ENCODE measurements at regions not wholly inside any gene's neighbourhood (a gene's known extent, or its start where the extent isn't known, plus 50 kb on each side); places are given as distances from the start of the nearest gene placed in this dataset.
"Not testable (repeated sequence)": the region's sequence is repeated elsewhere in the genome, so short reads cannot be mapped to it uniquely, and the experiment has no call there.

DNA sequence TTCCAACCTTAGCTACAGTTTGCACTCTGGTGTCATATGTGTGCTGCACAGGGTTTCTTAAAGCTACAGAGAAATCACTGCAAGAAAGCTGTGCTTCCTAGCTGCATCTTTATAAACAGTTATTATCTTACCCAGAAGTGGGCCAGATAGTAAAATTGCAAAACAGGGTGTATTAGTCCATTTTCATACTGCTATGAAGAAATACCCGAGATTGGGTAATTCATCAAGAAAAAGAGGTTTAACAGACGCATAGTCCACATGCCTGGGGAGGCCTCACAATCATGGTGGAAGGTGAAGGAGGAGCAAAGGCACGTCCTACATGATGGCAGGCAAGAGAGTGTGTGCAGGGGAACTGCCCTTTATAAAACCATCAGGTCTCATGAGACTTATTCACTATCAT lies 92.6 kb upstream of the AGA start:
- H3K4me1 Mint-ChIP-seq (ENCODE audit: low read depth); DNase-seq (ENCODE audit: low spot score); intact Hi-C loops (cut with micrococcal nuclease); H3K9me3 Mint-ChIP-seq; H3K4me3 Mint-ChIP-seq (ENCODE audit: low read depth); H3K36me3 Mint-ChIP-seq (ENCODE audit: low read depth); H3K27me3 Mint-ChIP-seq (ENCODE audit: low read depth); H3K27ac Mint-ChIP-seq: not testable (repeated sequence)

DNA sequence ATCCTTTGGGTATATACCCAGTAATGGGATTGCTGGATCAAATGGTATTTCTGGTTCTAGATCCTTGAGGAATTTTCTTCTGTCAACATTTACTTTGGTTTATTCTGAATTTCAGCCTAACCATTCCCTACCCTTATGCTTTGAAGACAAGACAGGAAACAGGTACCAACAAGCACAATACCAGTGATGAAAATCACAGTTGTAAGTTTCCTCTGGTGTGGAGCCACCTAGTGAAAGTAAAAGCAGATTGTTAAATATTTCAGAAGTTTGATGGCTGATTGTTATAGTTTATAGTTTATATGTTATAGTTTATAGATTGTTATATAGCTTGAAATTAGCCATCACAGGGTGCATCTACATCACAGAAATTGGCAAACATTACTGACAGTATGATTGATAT lies 104.5 kb upstream of the AGA start:
- H3K4me3 Mint-ChIP-seq (ENCODE audit: low read depth): no peak overlapping the region
- H3K27ac Mint-ChIP-seq: no peak overlapping the region
- no peaks in the 10 kb centered on the region for H3K9me3 Mint-ChIP-seq
- H3K27me3 Mint-ChIP-seq (ENCODE audit: low read depth): no peaks in the 10 kb centered on the region
- H3K4me1 Mint-ChIP-seq (ENCODE audit: low read depth): no peaks in the 10 kb centered on the region
- no peak for DNase-seq (ENCODE audit: low spot score)
- H3K36me3 Mint-ChIP-seq (ENCODE audit: low read depth): no peaks in the 10 kb centered on the region
- intact Hi-C loops (cut with micrococcal nuclease): no loop called here

DNA sequence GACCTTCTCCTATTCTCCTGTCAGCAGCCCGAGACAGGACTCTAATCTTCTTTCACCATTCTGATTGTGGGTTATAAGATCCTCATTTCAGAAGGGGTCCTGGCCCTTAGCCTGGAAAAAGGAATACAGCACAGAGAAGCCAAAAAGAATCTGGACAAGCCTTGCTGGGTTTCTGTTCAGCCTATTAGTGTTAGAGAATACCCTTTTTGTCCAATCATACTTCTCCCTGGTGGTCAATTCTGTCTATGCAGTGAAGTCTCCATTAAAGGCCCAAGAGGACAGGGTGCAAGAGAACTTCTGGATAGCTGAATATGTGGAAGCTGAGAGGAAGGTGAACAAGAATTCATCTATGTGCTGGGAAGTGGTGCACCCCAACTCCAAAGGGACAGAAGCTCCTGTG lies 105.7 kb upstream of the AGA start:
- no peak for DNase-seq (ENCODE audit: low spot score)
- H3K27me3 Mint-ChIP-seq (ENCODE audit: low read depth): no peaks in the 10 kb centered on the region
- no peaks in the 10 kb centered on the region for H3K9me3 Mint-ChIP-seq
- H3K36me3 Mint-ChIP-seq (ENCODE audit: low read depth): no peaks in the 10 kb centered on the region
- no peak overlapping the region for H3K27ac Mint-ChIP-seq
- intact Hi-C loops (cut with micrococcal nuclease): no loop called here
- no peak overlapping the region for H3K4me3 Mint-ChIP-seq (ENCODE audit: low read depth)
- no peaks in the 10 kb centered on the region for H3K4me1 Mint-ChIP-seq (ENCODE audit: low read depth)

GRCh38 chr4:177555007-177555574 lies 112.9 kb upstream of the AGA start:
- H3K27ac Mint-ChIP-seq: no peak overlapping the region
- no peaks in the 10 kb centered on the region for H3K4me1 Mint-ChIP-seq (ENCODE audit: low read depth)
- H3K9me3 Mint-ChIP-seq: no peaks in the 10 kb centered on the region
- DNase-seq (ENCODE audit: low spot score): no peak
- no peak overlapping the region for H3K4me3 Mint-ChIP-seq (ENCODE audit: low read depth)
- intact Hi-C loops (cut with micrococcal nuclease): loop anchor here (2.0 kb wide), 1 partner anchor 304 kb away; no protein-coding TSS in a partner anchor
- H3K27me3 Mint-ChIP-seq (ENCODE audit: low read depth): no peaks in the 10 kb centered on the region
- H3K36me3 Mint-ChIP-seq (ENCODE audit: low read depth): no peaks in the 10 kb centered on the region

- no peaks in the 10 kb centered on the region for H3K9me3 Mint-ChIP-seq
- intact Hi-C loops (cut with micrococcal nuclease): no loop called here
- H3K36me3 Mint-ChIP-seq (ENCODE audit: low read depth): no peaks in the 10 kb centered on the region
- H3K4me1 Mint-ChIP-seq (ENCODE audit: low read depth): no peaks in the 10 kb centered on the region
- H3K27ac Mint-ChIP-seq: no peak overlapping the region
- no peak overlapping the region for H3K4me3 Mint-ChIP-seq (ENCODE audit: low read depth)
- H3K27me3 Mint-ChIP-seq (ENCODE audit: low read depth): no peaks in the 10 kb centered on the region
- no peak for DNase-seq (ENCODE audit: low spot score)
Observed at GRCh38 chr4:177557416-177557815, 115.2 kb upstream of the AGA start.

- intact Hi-C loops (cut with micrococcal nuclease): no loop called here
- H3K27ac Mint-ChIP-seq: no peak overlapping the region
- H3K36me3 Mint-ChIP-seq (ENCODE audit: low read depth): no peaks in the 10 kb centered on the region
- no peak for DNase-seq (ENCODE audit: low spot score)
- H3K4me3 Mint-ChIP-seq (ENCODE audit: low read depth): no peak overlapping the region
- no peaks in the 10 kb centered on the region for H3K9me3 Mint-ChIP-seq
- H3K27me3 Mint-ChIP-seq (ENCODE audit: low read depth): no peaks in the 10 kb centered on the region
- H3K4me1 Mint-ChIP-seq (ENCODE audit: low read depth): no peaks in the 10 kb centered on the region
Observed at GRCh38 chr4:177558995-177559394, 116.8 kb upstream of the AGA start.

GRCh38 chr4:177562163-177562562 lies 119.9 kb upstream of the AGA start:
- no peaks in the 10 kb centered on the region for H3K27me3 Mint-ChIP-seq (ENCODE audit: low read depth)
- DNase-seq (ENCODE audit: low spot score): no peak
- no peaks in the 10 kb centered on the region for H3K9me3 Mint-ChIP-seq
- no peak overlapping the region for H3K27ac Mint-ChIP-seq
- intact Hi-C loops (cut with micrococcal nuclease): no loop called here
- H3K4me1 Mint-ChIP-seq (ENCODE audit: low read depth): no peaks in the 10 kb centered on the region
- no peaks in the 10 kb centered on the region for H3K36me3 Mint-ChIP-seq (ENCODE audit: low read depth)
- no peak overlapping the region for H3K4me3 Mint-ChIP-seq (ENCODE audit: low read depth)

DNA sequence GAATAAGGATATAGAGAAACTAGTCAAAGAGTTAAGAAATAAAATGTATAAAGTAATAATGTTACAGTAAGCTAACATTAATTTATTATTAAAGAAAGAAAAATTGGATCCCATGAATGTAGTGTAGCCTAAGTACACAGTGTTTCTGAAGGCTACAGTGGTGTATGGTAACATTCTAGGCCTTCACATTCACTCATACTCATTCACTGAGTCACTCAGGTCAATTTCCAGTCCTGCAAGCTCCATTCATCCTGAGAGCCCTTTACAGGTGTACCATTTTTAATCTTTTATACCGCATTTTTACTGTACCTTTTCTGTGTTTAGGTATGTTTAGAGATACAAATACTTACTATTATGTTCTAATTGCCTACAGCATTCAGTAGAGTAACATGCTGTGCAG lies 120.6 kb upstream of the AGA start:
- Mint-ChIP-seq H3K27me3 (ENCODE audit: low read depth) (no peaks in the 10 kb centered on the region), H3K36me3 (ENCODE audit: low read depth) (no peaks in the 10 kb centered on the region), H3K4me3 (ENCODE audit: low read depth) (no peak overlapping the region), H3K9me3 (no peaks in the 10 kb centered on the region), H3K27ac (no peak overlapping the region), H3K4me1 (ENCODE audit: low read depth) (no peaks in the 10 kb centered on the region)
- intact Hi-C loops (cut with micrococcal nuclease): no loop called here
- no peak for DNase-seq (ENCODE audit: low spot score)

GRCh38 chr4:177566691-177567090 lies 124.5 kb upstream of the AGA start:
- H3K27ac Mint-ChIP-seq: no peak overlapping the region
- no peak overlapping the region for H3K4me3 Mint-ChIP-seq (ENCODE audit: low read depth)
- no peaks in the 10 kb centered on the region for H3K9me3 Mint-ChIP-seq

DNA sequence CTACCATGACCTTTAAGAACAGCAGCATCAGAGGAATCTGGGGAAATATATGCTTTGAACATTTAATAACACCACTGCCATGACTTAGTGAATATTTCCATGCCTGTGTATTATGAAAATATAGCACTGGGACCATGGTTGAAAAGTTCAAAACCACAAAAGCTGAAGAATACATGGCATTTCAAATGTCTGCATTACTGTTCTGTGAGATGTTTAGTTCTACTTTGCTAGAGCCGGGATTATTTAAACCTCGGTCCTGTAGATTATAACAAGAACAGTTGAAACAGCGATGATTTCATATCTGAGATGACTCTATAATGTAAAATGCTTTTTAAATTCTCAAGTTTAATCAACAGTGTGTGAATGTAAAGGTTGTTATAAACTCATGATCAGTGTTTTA lies 126.7 kb upstream of the AGA start:
- Mint-ChIP-seq H3K9me3 (no peaks in the 10 kb centered on the region), H3K27ac (no peak overlapping the region), H3K27me3 (ENCODE audit: low read depth) (no peaks in the 10 kb centered on the region), H3K4me1 (ENCODE audit: low read depth) (no peaks in the 10 kb centered on the region), H3K36me3 (ENCODE audit: low read depth) (no peaks in the 10 kb centered on the region), H3K4me3 (ENCODE audit: low read depth) (no peak overlapping the region)
- DNase-seq (ENCODE audit: low spot score): no peak
- intact Hi-C loops (cut with micrococcal nuclease): no loop called here

More at GRCh38 chr4:177566691-177567090, 124.5 kb upstream of the AGA start:
- DNase-seq (ENCODE audit: low spot score): no peak
- Mint-ChIP-seq H3K27me3 (ENCODE audit: low read depth) (no peaks in the 10 kb centered on the region), H3K4me1 (ENCODE audit: low read depth) (no peaks in the 10 kb centered on the region), H3K36me3 (ENCODE audit: low read depth) (no peaks in the 10 kb centered on the region)
- intact Hi-C loops (cut with micrococcal nuclease): no loop called here

- intact Hi-C loops (cut with micrococcal nuclease): no loop called here
Observed at GRCh38 chr4:177569434-177569833, 127.2 kb upstream of the AGA start.

DNA sequence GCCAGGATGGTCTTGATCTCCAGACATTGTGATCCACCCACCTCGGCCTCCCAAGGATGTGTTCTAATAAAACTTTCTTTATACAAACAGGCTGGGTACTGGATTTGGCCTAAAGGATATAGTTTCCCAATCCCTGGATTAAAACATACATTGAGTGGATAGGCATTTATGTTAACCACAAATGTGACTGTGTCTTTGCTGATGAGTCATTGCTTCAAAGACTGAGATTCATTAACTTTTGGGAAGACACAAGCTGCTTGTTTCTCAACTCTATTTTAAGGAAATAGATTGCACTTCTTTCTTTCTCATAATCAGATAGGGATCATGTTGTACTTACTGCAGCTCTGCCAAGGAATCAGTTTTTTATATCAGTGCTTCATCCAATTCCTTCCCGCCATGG lies 131.3 kb upstream of the AGA start:
- Mint-ChIP-seq H3K27me3 (ENCODE audit: low read depth) (peaks cover 4% of the 10 kb centered on the region), H3K4me1 (ENCODE audit: low read depth) (no peaks in the 10 kb centered on the region), H3K36me3 (ENCODE audit: low read depth) (no peaks in the 10 kb centered on the region), H3K27ac (no peak overlapping the region), H3K4me3 (ENCODE audit: low read depth) (no peak overlapping the region), H3K9me3 (no peaks in the 10 kb centered on the region)
- DNase-seq (ENCODE audit: low spot score): no peak
- intact Hi-C loops (cut with micrococcal nuclease): no loop called here

More at GRCh38 chr4:177569434-177569833, 127.2 kb upstream of the AGA start:
- Mint-ChIP-seq H3K4me3 (ENCODE audit: low read depth) (no peak overlapping the region), H3K27me3 (ENCODE audit: low read depth) (no peaks in the 10 kb centered on the region), H3K9me3 (no peaks in the 10 kb centered on the region), H3K36me3 (ENCODE audit: low read depth) (no peaks in the 10 kb centered on the region), H3K4me1 (ENCODE audit: low read depth) (no peaks in the 10 kb centered on the region), H3K27ac (no peak overlapping the region)
- DNase-seq (ENCODE audit: low spot score): no peak

- DNase-seq (ENCODE audit: low spot score): no peak
- Mint-ChIP-seq H3K4me1 (ENCODE audit: low read depth) (no peaks in the 10 kb centered on the region), H3K9me3 (no peaks in the 10 kb centered on the region), H3K36me3 (ENCODE audit: low read depth) (no peaks in the 10 kb centered on the region), H3K27me3 (ENCODE audit: low read depth) (peaks cover 4% of the 10 kb centered on the region), H3K27ac (no peak overlapping the region), H3K4me3 (ENCODE audit: low read depth) (no peak overlapping the region)
- intact Hi-C loops (cut with micrococcal nuclease): no loop called here
Observed at GRCh38 chr4:177574446-177574845, 132.2 kb upstream of the AGA start.

- H3K27me3 Mint-ChIP-seq (ENCODE audit: low read depth): peaks cover 4% of the 10 kb centered on the region
- intact Hi-C loops (cut with micrococcal nuclease): no loop called here
- DNase-seq (ENCODE audit: low spot score): no peak
- H3K27ac Mint-ChIP-seq: no peak overlapping the region
- H3K36me3 Mint-ChIP-seq (ENCODE audit: low read depth): no peaks in the 10 kb centered on the region
- H3K4me1 Mint-ChIP-seq (ENCODE audit: low read depth): no peaks in the 10 kb centered on the region
- H3K4me3 Mint-ChIP-seq (ENCODE audit: low read depth): no peak overlapping the region
- H3K9me3 Mint-ChIP-seq: no peaks in the 10 kb centered on the region
Observed at GRCh38 chr4:177579649-177580048, 137.4 kb upstream of the AGA start.

Measured in activated T-helper 2 cell treated with anti-CD3 and anti-CD28 coated beads, Interferon-gamma antibody, Interleukin-2, Interleukin-4, amounts not matched to agents 10 μg/mL and 5 μg/mL and 100 μg/mL, durations not matched to agents 14 hours and 24 hours and 36 hours (primary cell).